NCI-H1930 (cell line): ENCODE measurements at regions not wholly inside any gene's neighbourhood (a gene's known extent, or its start where the extent isn't known, plus 50 kb on each side); places are given as distances from the start of the nearest gene placed in this dataset.

Source experiments
- DNase-seq, 2 experiments: peaks; one replicate each; lab custom pipeline; 2025; lab: John Stamatoyannopoulos, UW

DNA sequence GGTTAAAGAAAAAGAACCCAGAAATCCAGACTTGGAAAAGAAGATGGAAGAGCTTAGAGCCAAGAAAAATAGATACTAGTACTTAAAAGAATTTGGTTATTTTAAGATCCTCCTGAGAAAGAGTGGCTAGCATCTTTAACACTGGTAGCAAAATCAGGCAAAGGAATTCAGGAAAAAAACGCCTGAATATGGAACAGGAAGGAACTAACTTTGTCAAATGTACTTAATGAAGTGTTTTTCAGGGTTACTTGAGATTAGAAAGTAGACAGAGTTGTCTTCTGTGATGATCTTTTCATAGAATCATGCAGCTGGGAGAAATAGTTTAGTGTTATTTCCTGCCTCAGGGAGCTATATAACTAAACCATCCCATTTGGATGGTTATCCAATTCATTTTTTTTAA lies 50.8 kb upstream of the SASH1 start:
- DNase-seq: no peak
